Spleen (tissue), 7 donors: ENCODE measurements at regions not wholly inside any gene's neighbourhood (a gene's known extent, or its start where the extent isn't known, plus 50 kb on each side); places are given as distances from the start of the nearest gene placed in this dataset.

Experiments
- CTCF ChIP-seq, 11 experiments: fragments of 200-600 bp in 7 of 11; fragments of 450-650 bp in 4 of 11; sonication (generic) in 4 of 11; IDR thresholded peaks in 8 of 11; conservative IDR thresholded peaks in 3 of 11; 1 replicate in 7 of 11; 2 replicates in 4 of 11; pipeline versions ENCODE4 v1.4.0 to v1.8.0; 2016 to 2021; ENCODE audit warnings: antibody characterized with exemption in 11 of 11, inconsistent platforms in 4 of 11, mild to moderate bottlenecking in 1 of 11
- POLR2A ChIP-seq, 3 donors: fragments of 450-650 bp; IDR thresholded peaks; one replicate each; pipeline ENCODE4 v1.5.1; 2017; ENCODE audit warnings: antibody characterized with exemption in 3 of 3, mild to moderate bottlenecking in 1 of 3
- donor health status: DM: no; HTN: no; CAD: no; lungs with moderate emphysema.
- donor health status: DM: no; HTN: no; CAD: no.
- donor health status: DM: no; HTN: no; CAD: no.

- TF ChIP-seq CTCF (IDR thresholded peaks at IDR 0.05 in 8 of 11, conservative IDR thresholded peaks at IDR 0.05 in 3 of 11) (no peak), POLR2A (IDR thresholded peaks at IDR 0.05) (no peak)
Observed at GRCh38 chr7:81877890-81878289, 108.0 kb upstream of the HGF start.
